ENCODE measurements at regions not wholly inside any gene's neighbourhood (a gene's known extent, or its start where the extent isn't known, plus 50 kb on each side); places are given as distances from the start of the nearest gene placed in this dataset.
A peak's percentile ranks its signal among the peaks of the same experiment; 100 is the strongest.

- H3K4me1 ChIP-seq (replicated peaks): no peaks in the 10 kb centered on the region
- no peaks in the 10 kb centered on the region for H3K9me3 ChIP-seq
- intact Hi-C loops (cut with DNase I): no loop called here
- no peaks in the 10 kb centered on the region for H3K36me3 ChIP-seq
- 97% methylated on average over 3 of the region's 3 CpGs for WGBS
- no peak overlapping the region for H3K4me3 ChIP-seq
- TF ChIP-seq CTCF (IDR thresholded peaks at IDR 0.05): no peak
- TF ChIP-seq POLR2AphosphoS5 (IDR thresholded peaks at IDR 0.05): no peak
- no peak for TF ChIP-seq POLR2A (IDR thresholded peaks at IDR 0.05)
- H3K27me3 ChIP-seq (replicated peaks; ENCODE audit: insufficient read depth): no peaks in the 10 kb centered on the region
- H3K27ac ChIP-seq: no peak overlapping the region
- no peak for DNase-seq (ENCODE audit: low spot score)
Measured at GRCh38 chr11:15839061-15839460, 517.3 kb downstream of the SOX6 start.

- Histone ChIP-seq H3K27ac (no peak overlapping the region), H3K4me3 (no peak overlapping the region)
- WGBS: 100% methylated on average over 2 of the region's 2 CpGs
Measured at GRCh38 chr11:15840966-15841365, 515.4 kb downstream of the SOX6 start.

DNA sequence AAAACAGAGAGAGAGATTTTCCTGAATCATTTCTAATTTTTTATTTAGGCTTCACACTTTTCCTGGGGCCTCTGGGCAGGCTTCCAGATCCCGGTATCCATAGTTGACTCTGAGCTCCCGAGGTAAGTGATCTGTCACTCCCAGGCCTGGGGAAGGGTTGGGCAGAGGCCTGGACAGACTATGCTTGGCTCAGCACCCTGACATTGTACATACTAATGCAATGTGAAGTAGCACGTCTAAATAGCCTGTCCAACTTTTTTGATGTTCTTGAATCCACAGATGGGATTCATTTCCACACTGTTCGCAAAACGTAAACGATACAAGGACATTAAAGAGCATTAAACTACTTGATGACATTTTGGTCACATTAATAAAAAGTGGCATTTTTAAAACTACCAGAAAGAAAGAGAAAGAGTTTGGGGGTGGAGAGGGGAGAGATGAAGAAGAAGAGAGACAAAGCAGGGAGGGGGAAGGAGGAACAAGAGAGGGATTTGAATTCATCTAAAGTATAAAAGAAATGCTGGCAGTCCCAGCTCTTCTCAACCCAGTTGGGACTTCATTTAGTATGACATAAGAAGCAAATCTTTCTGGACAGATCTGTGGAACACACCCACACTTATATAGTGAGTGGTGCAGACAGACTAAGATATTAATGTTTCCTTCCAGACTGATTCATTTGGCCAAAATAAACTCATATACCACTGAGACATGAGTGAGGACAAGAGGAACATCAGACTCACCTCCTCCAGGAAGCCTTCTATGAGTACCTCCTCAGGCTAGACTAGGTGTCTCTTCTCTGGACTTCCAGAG lies 514.2 kb downstream of the SOX6 start:
- Histone ChIP-seq H3K4me3 (no peak overlapping the region), H3K4me1 (replicated peaks) (no peaks in the 10 kb centered on the region), H3K27me3 (replicated peaks; ENCODE audit: insufficient read depth) (no peaks in the 10 kb centered on the region), H3K9me3 (no peaks in the 10 kb centered on the region), H3K36me3 (no peaks in the 10 kb centered on the region), H3K27ac (no peak overlapping the region)
- no peak for DNase-seq (ENCODE audit: low spot score)
- WGBS: 50% methylated on average over 6 of the region's 6 CpGs
- intact Hi-C loops (cut with DNase I): no loop called here
- TF ChIP-seq POLR2AphosphoS5 (IDR thresholded peaks at IDR 0.05) (no peak), CTCF (IDR thresholded peaks at IDR 0.05) (no peak), POLR2A (IDR thresholded peaks at IDR 0.05) (no peak)

More at GRCh38 chr11:15840966-15841365, 515.4 kb downstream of the SOX6 start:
- no peaks in the 10 kb centered on the region for H3K4me1 ChIP-seq (replicated peaks)
- intact Hi-C loops (cut with DNase I): no loop called here
- H3K36me3 ChIP-seq: no peaks in the 10 kb centered on the region
- TF ChIP-seq POLR2A (IDR thresholded peaks at IDR 0.05) (no peak), CTCF (IDR thresholded peaks at IDR 0.05) (no peak)
- H3K9me3 ChIP-seq: no peaks in the 10 kb centered on the region
- H3K27me3 ChIP-seq (replicated peaks; ENCODE audit: insufficient read depth): no peaks in the 10 kb centered on the region
- no peak for DNase-seq (ENCODE audit: low spot score)

GRCh38 chr11:15843309-15843872 lies 513.0 kb downstream of the SOX6 start:
- TF ChIP-seq POLR2AphosphoS5 (IDR thresholded peaks at IDR 0.05) (peak; percentile 52), POLR2A (IDR thresholded peaks at IDR 0.05) (no peak), CTCF (IDR thresholded peaks at IDR 0.05) (no peak)
- H3K4me3 ChIP-seq: no peak overlapping the region
- whole genome bisulfite sequencing: 30% methylated on average over 10 of the region's 10 CpGs
- peak overlapping the region in 1 of 2 donors; percentile 22 for H3K27ac ChIP-seq
- H3K36me3 ChIP-seq: no peaks in the 10 kb centered on the region
- H3K27me3 ChIP-seq (replicated peaks; ENCODE audit: insufficient read depth): no peaks in the 10 kb centered on the region
- no peaks in the 10 kb centered on the region for H3K9me3 ChIP-seq
- H3K4me1 ChIP-seq (replicated peaks): no peaks in the 10 kb centered on the region
- intact Hi-C loops (cut with DNase I): no loop called here
- peak; percentile 33 for DNase-seq (ENCODE audit: low spot score)

DNA sequence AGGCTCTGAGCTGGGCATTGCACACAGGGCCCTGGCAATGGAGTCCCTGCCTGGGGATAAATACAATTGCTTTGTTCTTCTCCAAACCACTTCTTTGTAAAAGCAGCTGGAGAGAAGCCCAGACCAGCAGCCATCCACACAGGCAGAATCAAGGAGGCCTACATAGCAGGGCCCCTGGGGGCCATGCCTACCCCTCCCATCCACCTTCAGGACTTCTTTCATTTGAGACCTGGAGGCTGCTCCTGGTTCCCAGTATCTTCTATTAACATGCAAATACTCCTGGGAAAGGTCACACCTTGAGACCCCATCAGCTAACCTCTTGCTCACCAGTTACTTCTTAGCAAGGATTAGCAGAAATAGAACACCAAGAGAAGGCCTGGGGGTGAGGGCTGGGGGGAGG lies 511.1 kb downstream of the SOX6 start:
- no peak for DNase-seq (ENCODE audit: low spot score)
- H3K27ac ChIP-seq: no peak overlapping the region
- H3K4me1 ChIP-seq (replicated peaks): no peaks in the 10 kb centered on the region
- no peaks in the 10 kb centered on the region for H3K9me3 ChIP-seq
- intact Hi-C loops (cut with DNase I): no loop called here
- H3K36me3 ChIP-seq: no peaks in the 10 kb centered on the region
- H3K4me3 ChIP-seq: no peak overlapping the region
- TF ChIP-seq CTCF (IDR thresholded peaks at IDR 0.05): no peak
- no peak for TF ChIP-seq POLR2AphosphoS5 (IDR thresholded peaks at IDR 0.05)
- TF ChIP-seq POLR2A (IDR thresholded peaks at IDR 0.05): no peak
- no peaks in the 10 kb centered on the region for H3K27me3 ChIP-seq (replicated peaks; ENCODE audit: insufficient read depth)
